Pons (tissue), 1 donor: ENCODE measurements at regions not wholly inside any gene's neighbourhood (a gene's known extent, or its start where the extent isn't known, plus 50 kb on each side); places are given as distances from the start of the nearest gene placed in this dataset.
"Not testable (repeated sequence)": the region's sequence is repeated elsewhere in the genome, so short reads cannot be mapped to it uniquely, and the experiment has no call there.

Experiments used
- DNase-seq: peaks from one replicate; pipeline ENCODE4 v3.0.0-alpha.2; 2016; ENCODE audit warnings: low spot score

DNA sequence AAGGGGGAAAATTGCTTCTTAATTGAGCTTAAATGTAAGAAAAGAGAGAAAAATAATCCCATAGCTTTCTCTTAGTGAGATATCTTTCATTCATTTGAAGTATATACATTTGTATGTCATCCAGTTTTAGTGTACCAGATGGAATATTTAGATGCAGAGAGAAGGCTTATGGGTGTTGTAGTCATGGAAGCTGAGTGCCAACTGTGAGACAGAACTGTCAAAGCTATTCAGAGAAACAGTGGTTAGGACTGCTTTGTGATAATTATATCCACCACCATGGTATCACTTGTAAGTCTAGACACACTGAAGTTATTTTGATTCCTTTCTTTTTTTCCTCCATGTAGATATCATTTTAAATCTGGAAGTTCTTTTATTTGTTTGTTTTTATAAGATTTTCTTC lies 524.3 kb upstream of the EPHA7 start:
- DNase-seq = no peak

GRCh38 chr6:93940381-93940780 lies 521.0 kb upstream of the EPHA7 start:
- no peak for DNase-seq

GRCh38 chr6:93932175-93932574 lies 512.8 kb upstream of the EPHA7 start:
- DNase-seq = no peak

DNA sequence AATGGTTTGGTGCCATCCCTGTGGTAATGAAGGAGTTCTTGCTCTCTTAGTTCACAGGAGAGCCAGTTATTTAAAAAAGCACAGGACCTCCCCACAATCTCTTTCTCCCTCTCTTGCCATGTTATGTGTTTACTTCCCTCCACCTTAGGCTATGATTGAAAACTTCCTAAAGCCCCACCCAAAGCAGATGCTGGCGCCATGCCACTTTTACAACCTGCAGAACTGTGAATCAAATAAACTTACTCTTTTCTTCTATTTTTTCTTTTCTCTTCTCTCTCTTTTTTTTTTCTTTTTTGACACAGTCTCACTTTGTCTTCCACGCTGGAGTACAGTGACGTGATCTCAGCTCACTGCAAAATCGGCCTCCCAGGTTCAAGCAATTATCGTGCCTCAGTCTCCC lies 508.4 kb upstream of the EPHA7 start:
- DNase-seq = no peak

DNA sequence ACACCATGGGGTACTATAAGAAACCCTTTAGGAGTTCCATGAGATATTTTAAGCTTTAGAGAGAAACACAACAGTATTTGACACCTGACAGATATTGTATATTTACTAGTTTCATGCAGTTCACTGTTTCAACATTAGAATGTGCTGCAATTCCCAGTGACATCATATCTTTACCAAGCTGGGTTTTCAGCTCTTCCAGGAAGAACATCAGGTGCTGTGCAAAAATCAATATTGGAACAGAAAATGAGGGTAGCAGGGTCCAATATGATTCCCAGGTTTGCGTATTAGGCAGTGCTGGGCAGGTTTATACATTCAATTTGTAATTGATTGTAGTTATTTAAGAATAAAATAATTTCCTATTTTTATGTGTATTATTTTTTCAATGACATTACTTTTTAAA lies 500.0 kb upstream of the EPHA7 start:
- no peak for DNase-seq

GRCh38 chr6:93918258-93918657 lies 498.9 kb upstream of the EPHA7 start:
- DNase-seq = no peak

DNA sequence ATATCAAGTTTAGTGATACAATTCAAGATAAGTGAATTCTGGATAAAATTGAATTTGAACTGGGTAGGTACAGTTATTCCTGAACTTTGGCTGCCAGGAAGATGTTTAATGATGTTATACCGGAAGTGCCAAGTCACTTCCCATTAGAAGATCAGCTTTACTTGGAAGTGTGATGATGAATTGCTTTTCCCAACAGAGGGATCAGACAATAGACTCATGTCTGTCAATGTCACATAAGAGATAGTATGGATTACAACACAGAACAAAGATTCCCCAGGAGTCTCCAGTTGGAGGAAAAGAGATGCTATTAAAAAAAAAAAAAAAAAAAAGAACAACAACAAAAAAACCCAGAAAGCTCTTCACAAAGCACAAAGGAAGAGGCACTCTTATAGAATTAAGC lies 497.9 kb upstream of the EPHA7 start:
- no peak for DNase-seq

- DNase-seq = no peak
Measured at GRCh38 chr6:93916716-93917115, 497.4 kb upstream of the EPHA7 start.

DNA sequence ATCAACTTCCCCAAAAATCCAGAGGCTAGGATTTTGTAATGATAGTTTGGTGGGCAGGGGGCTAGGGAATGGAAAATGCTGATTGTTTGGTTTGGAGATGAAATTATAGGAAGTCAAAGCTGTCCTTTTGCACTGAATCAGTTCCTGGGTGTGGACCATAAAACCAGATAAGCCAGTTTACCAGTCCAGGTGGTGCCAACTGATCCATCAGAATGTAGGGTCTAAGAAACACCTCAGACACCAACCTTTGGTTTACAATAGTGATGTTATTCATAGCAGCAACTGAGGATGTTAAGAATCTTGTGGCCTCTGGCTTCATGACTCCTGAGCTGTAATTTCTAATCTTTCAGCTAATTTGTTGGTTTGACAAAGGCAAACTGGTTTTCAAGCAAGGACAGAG lies 496.6 kb upstream of the EPHA7 start:
- DNase-seq = no peak

- DNase-seq = no peak
Measured at GRCh38 chr6:93902517-93902916, 483.2 kb upstream of the EPHA7 start.

- DNase-seq = no peak
Measured at GRCh38 chr6:93900142-93900541, 480.8 kb upstream of the EPHA7 start.

- no peak for DNase-seq
Measured at GRCh38 chr6:93896081-93896480, 476.7 kb upstream of the EPHA7 start.

GRCh38 chr6:93894521-93894920 lies 475.2 kb upstream of the EPHA7 start:
- no peak for DNase-seq

DNA sequence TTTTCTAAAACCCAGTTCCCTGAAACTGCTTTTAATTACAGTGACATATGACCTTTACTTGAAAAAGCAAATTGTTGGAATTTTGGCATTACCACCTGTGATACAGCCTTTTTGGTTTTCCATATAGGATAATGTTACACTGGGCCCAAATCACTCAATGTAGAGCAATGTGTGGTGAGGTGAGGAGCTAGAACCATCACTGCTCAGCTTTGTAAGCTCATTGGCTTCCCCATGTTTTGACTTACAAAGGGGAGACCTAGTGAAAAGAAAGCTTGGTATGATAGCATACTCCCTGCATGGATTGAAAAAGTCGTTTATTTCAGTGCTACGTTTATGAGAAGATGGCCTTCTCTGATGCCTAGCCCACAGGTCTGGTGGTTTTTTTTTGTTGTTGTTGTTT lies 470.4 kb upstream of the EPHA7 start:
- no peak for DNase-seq

GRCh38 chr6:93886416-93886815 lies 467.1 kb upstream of the EPHA7 start:
- DNase-seq = no peak

DNA sequence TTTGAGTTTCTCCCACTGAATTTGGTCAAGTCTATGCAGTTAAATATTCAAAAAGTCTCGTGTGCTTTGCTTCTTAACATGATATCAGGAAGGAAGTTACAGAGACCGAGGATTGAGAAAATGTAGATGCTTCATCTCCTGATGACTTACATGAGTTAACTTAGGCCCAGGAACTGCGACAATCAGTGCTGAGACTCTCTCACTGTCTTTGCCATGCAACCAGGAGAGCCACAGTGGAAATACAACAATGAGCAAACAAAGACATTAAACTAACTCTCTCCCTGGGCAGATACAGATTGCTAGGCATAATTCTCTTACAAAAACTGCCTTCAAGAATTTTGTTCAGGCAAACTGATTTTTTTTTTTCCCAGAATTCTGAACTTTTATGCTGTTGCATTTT lies 440.6 kb upstream of the EPHA7 start:
- DNase-seq = no peak

DNA sequence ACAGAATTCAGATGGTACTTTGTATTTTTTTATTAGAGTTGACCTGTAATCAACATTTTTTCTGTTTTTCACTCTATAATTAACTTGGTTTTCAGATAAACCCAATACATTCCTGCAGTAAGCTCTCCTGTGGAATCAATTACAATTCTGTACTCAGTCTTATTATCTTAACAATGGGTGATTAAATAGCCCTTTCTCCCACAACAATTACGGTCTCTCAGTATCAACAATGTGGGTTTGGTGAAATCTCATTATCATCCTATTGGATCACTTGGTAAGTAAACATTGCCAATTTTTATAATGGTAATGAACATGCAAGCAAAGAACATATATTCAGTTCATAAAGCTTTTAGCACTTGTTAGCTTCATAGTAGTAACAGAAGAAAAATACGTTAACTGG lies 438.9 kb upstream of the EPHA7 start:
- no peak for DNase-seq

DNA sequence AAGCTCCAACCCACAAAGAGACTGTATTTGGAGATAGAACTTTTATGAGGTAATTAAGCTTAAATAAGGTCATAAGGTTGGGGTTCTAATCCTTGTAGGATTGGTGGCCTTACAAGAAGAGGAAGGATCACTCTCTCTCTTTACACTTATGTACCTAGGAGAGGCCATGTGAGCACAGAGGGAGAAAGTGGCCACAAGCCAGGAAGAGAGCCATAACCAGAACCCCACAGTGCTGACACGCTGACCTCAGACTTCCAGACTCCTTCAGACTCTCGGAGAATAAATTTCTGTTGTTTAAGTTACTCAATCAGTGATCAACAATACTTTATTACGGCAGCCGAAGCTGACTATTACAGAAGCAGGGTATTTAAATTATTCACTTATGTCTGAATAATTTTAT lies 430.5 kb upstream of the EPHA7 start:
- DNase-seq = no peak

DNA sequence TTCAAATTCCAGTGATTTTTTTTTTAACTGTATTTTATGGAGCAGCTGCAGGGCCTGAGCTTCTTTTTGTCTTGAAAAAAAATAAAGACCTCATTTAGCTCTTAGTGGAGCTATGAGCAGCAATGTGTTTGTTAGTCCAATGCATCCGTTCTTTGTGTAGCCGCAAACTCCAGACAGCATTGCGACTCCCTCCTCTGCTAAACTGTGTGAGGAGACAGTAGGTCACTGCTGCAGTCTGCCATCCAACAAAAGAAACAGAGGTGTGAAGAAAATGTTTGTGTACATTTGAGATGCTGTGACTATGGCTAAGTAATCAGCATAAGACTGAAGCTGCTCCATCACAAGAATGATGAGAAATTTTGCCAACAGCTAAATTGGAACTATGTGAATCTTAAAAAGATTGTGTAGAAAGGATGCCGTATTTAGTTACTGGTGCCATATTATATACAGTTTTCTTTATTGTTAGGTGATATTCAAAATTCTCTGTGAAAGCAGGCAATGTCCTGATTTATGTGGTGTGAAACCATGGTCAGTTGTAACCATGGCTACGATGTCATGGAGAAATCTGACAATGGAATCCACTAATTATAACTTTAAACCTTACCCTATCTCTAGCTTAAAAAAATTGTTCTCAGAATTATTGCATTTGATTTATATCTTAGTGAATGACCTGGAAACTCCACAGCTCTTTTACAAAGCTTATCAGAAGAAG lies 428.8 kb upstream of the EPHA7 start:
- peak; percentile 60 for DNase-seq

- no peak for DNase-seq
Measured at GRCh38 chr6:93842178-93842577, 422.8 kb upstream of the EPHA7 start.

DNA sequence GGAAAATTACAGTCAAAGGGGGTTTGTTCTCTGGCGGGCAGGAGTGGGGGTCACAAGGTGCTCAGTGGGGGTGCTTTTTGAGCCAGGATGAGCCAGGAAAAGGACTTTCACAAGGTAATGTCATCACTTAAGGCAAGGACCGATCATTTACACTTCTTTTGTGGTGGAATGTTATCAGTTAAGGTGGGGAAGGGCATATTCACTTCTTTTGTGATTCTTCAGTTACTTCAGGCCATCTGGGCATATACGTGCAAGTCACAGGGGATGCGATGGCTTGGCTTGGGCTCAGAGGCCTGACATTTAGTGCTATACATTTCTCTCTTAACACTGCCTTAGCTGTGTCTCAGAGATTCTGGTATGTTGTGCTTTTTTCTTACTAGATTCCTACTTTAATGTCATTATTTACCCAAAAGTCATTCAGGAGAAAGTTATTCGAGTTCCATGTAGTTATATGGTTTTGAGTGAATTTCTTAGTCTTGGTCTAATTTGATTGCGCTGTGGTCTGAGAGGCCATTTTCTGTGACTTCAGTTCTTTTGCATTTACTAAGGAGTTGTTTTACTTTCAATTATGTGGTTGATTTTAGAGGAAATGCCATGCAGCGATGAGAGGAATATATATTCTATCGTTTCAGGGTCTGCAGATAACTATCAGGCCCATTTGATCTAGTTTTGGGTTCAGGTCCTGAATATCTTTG lies 416.2 kb upstream of the EPHA7 start:
- not testable (repeated sequence) for DNase-seq

DNA sequence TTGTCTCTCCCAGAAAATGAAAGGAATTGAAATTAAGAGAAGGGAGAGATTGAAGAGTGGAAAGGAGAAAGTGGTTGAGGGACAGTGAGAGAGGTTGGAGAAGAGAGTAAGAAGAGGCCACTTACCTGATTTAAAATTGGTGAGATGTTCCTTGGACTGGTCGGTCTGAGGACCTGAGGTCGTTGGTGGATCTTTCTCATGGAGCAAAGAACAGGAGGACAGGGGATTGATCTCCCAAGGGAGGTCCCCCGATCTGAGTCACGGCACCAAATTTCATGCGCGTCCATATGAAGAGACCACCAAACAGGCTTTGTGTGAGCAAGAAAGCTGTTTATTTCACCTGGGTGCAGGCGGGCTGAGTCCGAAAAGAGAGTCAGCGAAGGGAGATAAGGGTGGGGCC lies 415.7 kb upstream of the EPHA7 start:
- not testable (repeated sequence) for DNase-seq

- DNase-seq = not testable (repeated sequence)
Measured at GRCh38 chr6:93833326-93833725, 414.0 kb upstream of the EPHA7 start.

DNA sequence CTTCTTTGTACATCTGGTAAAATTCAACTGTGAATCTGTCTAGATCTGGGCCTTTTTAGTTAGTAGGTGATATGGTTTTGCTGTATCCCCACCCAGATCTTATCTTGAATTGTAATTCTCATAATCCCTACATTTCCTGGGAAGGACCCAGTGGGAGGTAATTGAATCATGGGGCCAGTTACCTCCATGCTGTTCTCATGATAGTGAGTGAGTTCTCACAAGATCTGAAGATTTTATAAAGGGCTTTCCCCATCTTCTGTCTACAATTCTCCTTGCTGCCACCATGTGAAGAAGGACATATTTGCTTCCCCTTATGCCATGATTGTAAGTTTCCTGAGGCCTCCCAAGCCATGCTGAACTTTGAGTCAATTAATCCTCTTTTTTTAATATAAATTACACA lies 410.4 kb upstream of the EPHA7 start:
- DNase-seq = not testable (repeated sequence)
